ENCODE measurements at regions not wholly inside any gene's neighbourhood (a gene's known extent, or its start where the extent isn't known, plus 50 kb on each side); places are given as distances from the start of the nearest gene placed in this dataset.
A peak's percentile ranks its signal among the peaks of the same experiment; 100 is the strongest.

DNA sequence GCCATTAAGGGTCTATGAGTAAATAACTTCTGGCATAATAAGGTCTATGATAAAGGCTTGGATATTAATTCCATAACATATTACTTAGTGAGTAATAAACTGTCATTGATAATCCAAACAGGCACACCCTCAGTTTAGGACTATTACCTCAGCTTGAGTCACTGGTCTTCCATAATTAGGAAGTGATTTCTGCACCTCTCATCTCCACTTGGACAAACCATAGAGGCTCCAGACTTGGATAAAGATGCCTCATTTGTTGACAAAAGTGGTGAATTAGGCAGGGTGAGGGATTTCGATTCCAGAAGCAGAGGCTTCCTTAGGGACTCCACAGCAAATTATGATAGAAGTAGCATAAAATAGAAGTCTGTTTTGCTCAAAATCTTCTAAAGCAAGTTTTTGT lies 127.5 kb upstream of the MTAP start:
- Histone ChIP-seq H2BK5ac (ENCODE audit: low read length) (no peak overlapping the region), H2BK120ac (ENCODE audit: low read depth, low read length) (no peak overlapping the region), H4K5ac (ENCODE audit: low read length) (no peak overlapping the region), H3K79me2 (ENCODE audit: control insufficient read depth, insufficient read depth, low read length) (no peaks in the 10 kb centered on the region), H3K4me1 (ENCODE audit: control insufficient read depth, low read depth, low read length) (no peaks in the 10 kb centered on the region), H4K8ac (ENCODE audit: low read depth, low read length) (no peak overlapping the region), H3K23ac (ENCODE audit: low read length) (no peak overlapping the region), H3K79me1 (ENCODE audit: low read length) (no peaks in the 10 kb centered on the region), H2AK5ac (ENCODE audit: low read length) (no peak overlapping the region), H3K4me2 (ENCODE audit: low read length) (no peak overlapping the region), H3K36me3 (ENCODE audit: control insufficient read depth, insufficient read depth, low read length) (no peaks in the 10 kb centered on the region), H3K56ac (ENCODE audit: low read length) (no peak overlapping the region), H3K27me3 (ENCODE audit: insufficient read depth, low read length, poor library complexity) (no peaks in the 10 kb centered on the region), H3K27ac (ENCODE audit: low read depth, low read length) (no peak overlapping the region), H3K9ac (ENCODE audit: low read length) (no peak overlapping the region), H3K4ac (ENCODE audit: low read depth, low read length) (no peak overlapping the region), H3K18ac (ENCODE audit: low read length) (no peak overlapping the region), H3K4me3 (ENCODE audit: low read length) (no peak overlapping the region), H2BK15ac (replicated peaks; ENCODE audit: low read depth) (no peak overlapping the region)
- DNase-seq, result no peak
- WGBS (ENCODE audit: extremely low coverage, insufficient coverage, low lambda C conversion rate), result no CpG with 5 or more reads among the region's 1 CpG

DNA sequence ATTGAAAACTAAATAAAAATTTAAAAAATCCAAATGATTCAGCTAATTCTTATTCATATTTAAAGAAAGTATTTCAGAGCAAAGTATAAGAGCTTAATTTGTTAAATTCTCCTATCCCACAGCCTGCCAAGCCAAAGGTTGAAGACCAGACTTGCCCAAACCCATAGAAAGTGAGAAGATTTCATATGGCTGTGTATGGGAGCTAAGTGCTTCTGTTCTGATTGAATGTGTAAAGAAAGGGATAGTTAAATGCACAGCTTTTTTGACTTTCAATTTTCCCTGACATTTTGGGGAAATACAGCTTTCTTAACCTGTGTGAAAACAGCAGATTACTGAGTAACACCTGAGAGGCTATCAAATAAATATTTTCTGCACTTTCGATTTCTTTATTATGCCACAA lies 125.0 kb upstream of the MTAP start:
- no peaks in the 10 kb centered on the region for H3K79me2 ChIP-seq (ENCODE audit: control insufficient read depth, insufficient read depth, low read length)
- no peak for DNase-seq
- H2BK15ac ChIP-seq (replicated peaks; ENCODE audit: low read depth), result no peak overlapping the region
- no peak overlapping the region for H3K18ac ChIP-seq (ENCODE audit: low read length)
- H2BK5ac ChIP-seq (ENCODE audit: low read length), result no peak overlapping the region
- no peaks in the 10 kb centered on the region for H3K4me1 ChIP-seq (ENCODE audit: control insufficient read depth, low read depth, low read length)
- no peaks in the 10 kb centered on the region for H3K27me3 ChIP-seq (ENCODE audit: insufficient read depth, low read length, poor library complexity)
- H3K36me3 ChIP-seq (ENCODE audit: control insufficient read depth, insufficient read depth, low read length), result no peaks in the 10 kb centered on the region
- no peak overlapping the region for H3K27ac ChIP-seq (ENCODE audit: low read depth, low read length)
- no peak overlapping the region for H2BK120ac ChIP-seq (ENCODE audit: low read depth, low read length)
- no peak overlapping the region for H3K9ac ChIP-seq (ENCODE audit: low read length)
- H3K4me2 ChIP-seq (ENCODE audit: low read length), result no peak overlapping the region
- H3K23ac ChIP-seq (ENCODE audit: low read length), result no peak overlapping the region
- WGBS (ENCODE audit: extremely low coverage, insufficient coverage, low lambda C conversion rate), result no CpG with 5 or more reads among the region's 1 CpG
- no peak overlapping the region for H4K5ac ChIP-seq (ENCODE audit: low read length)
- H3K56ac ChIP-seq (ENCODE audit: low read length), result no peak overlapping the region
- H3K79me1 ChIP-seq (ENCODE audit: low read length), result no peaks in the 10 kb centered on the region
- H2AK5ac ChIP-seq (ENCODE audit: low read length), result no peak overlapping the region
- no peak overlapping the region for H3K4ac ChIP-seq (ENCODE audit: low read depth, low read length)
- H3K4me3 ChIP-seq (ENCODE audit: low read length), result no peak overlapping the region
- H4K8ac ChIP-seq (ENCODE audit: low read depth, low read length), result no peak overlapping the region

DNA sequence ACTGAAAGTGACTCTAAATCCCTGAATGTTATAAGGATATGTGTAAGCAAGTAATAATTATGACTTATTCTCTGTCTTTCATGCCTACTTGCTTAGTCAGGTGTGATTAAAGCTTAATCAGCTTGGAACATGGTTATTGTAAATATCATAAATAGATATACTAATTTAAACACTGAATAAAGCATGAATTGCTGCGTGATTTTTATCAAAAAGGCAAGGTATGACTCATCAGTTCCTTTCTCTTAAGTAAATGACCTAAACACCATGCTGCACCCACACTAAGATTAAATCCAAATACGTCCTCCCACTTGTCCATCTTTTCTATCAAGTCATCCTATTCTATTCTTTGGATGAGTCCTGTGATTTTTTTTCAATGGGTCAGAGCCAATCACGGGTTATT lies 124.6 kb upstream of the MTAP start:
- no peak overlapping the region for H3K9ac ChIP-seq (ENCODE audit: low read length)
- no peak overlapping the region for H3K18ac ChIP-seq (ENCODE audit: low read length)
- H4K8ac ChIP-seq (ENCODE audit: low read depth, low read length), result no peak overlapping the region
- H3K79me2 ChIP-seq (ENCODE audit: control insufficient read depth, insufficient read depth, low read length), result no peaks in the 10 kb centered on the region
- no peak for DNase-seq
- WGBS (ENCODE audit: extremely low coverage, insufficient coverage, low lambda C conversion rate), result no CpG with 5 or more reads among the region's 3 CpGs
- H3K36me3 ChIP-seq (ENCODE audit: control insufficient read depth, insufficient read depth, low read length), result no peaks in the 10 kb centered on the region
- H3K27me3 ChIP-seq (ENCODE audit: insufficient read depth, low read length, poor library complexity), result no peaks in the 10 kb centered on the region
- no peak overlapping the region for H4K5ac ChIP-seq (ENCODE audit: low read length)
- no peak overlapping the region for H3K23ac ChIP-seq (ENCODE audit: low read length)
- H2AK5ac ChIP-seq (ENCODE audit: low read length), result no peak overlapping the region
- no peak overlapping the region for H2BK5ac ChIP-seq (ENCODE audit: low read length)
- no peak overlapping the region for H3K4ac ChIP-seq (ENCODE audit: low read depth, low read length)
- H2BK120ac ChIP-seq (ENCODE audit: low read depth, low read length), result no peak overlapping the region
- no peak overlapping the region for H3K27ac ChIP-seq (ENCODE audit: low read depth, low read length)
- H3K79me1 ChIP-seq (ENCODE audit: low read length), result no peaks in the 10 kb centered on the region
- no peak overlapping the region for H3K4me3 ChIP-seq (ENCODE audit: low read length)
- H2BK15ac ChIP-seq (replicated peaks; ENCODE audit: low read depth), result no peak overlapping the region
- no peak overlapping the region for H3K56ac ChIP-seq (ENCODE audit: low read length)
- no peak overlapping the region for H3K4me2 ChIP-seq (ENCODE audit: low read length)
- no peaks in the 10 kb centered on the region for H3K4me1 ChIP-seq (ENCODE audit: control insufficient read depth, low read depth, low read length)

DNA sequence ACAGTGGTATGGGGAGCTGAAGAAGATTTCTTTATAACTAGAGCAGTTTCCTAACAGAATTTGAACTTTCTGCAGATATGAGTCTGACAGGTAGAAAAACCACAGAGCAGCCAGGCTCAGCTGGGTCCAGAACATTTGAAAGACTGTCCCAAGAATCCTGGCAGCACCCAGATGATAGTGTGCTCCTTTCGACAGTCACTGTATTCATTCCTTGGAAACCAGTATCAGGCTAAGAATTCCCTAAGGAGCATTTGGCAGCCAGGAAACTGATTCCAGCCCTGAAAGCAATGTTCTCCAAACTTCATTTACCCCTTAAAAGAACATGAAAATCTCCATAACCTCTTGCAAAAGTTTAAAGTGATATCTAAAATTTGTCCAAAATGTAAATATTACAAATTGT lies 123.0 kb upstream of the MTAP start:
- H3K4me2 ChIP-seq (ENCODE audit: low read length), result no peak overlapping the region
- H2BK5ac ChIP-seq (ENCODE audit: low read length), result no peak overlapping the region
- H3K4me3 ChIP-seq (ENCODE audit: low read length), result no peak overlapping the region
- no peak overlapping the region for H2BK120ac ChIP-seq (ENCODE audit: low read depth, low read length)
- H3K18ac ChIP-seq (ENCODE audit: low read length), result no peak overlapping the region
- H4K8ac ChIP-seq (ENCODE audit: low read depth, low read length), result no peak overlapping the region
- H3K23ac ChIP-seq (ENCODE audit: low read length), result no peak overlapping the region
- H3K27me3 ChIP-seq (ENCODE audit: insufficient read depth, low read length, poor library complexity), result no peaks in the 10 kb centered on the region
- no peak overlapping the region for H3K56ac ChIP-seq (ENCODE audit: low read length)
- WGBS (ENCODE audit: extremely low coverage, insufficient coverage, low lambda C conversion rate), result no CpG with 5 or more reads among the region's 1 CpG
- H3K9ac ChIP-seq (ENCODE audit: low read length), result no peak overlapping the region
- H3K79me1 ChIP-seq (ENCODE audit: low read length), result no peaks in the 10 kb centered on the region
- DNase-seq, result peak; percentile 16
- no peak overlapping the region for H4K5ac ChIP-seq (ENCODE audit: low read length)
- H2AK5ac ChIP-seq (ENCODE audit: low read length), result no peak overlapping the region
- no peaks in the 10 kb centered on the region for H3K79me2 ChIP-seq (ENCODE audit: control insufficient read depth, insufficient read depth, low read length)
- H3K4me1 ChIP-seq (ENCODE audit: control insufficient read depth, low read depth, low read length), result no peaks in the 10 kb centered on the region
- H3K27ac ChIP-seq (ENCODE audit: low read depth, low read length), result no peak overlapping the region
- no peak overlapping the region for H3K4ac ChIP-seq (ENCODE audit: low read depth, low read length)
- H2BK15ac ChIP-seq (replicated peaks; ENCODE audit: low read depth), result no peak overlapping the region
- H3K36me3 ChIP-seq (ENCODE audit: control insufficient read depth, insufficient read depth, low read length), result no peaks in the 10 kb centered on the region

DNA sequence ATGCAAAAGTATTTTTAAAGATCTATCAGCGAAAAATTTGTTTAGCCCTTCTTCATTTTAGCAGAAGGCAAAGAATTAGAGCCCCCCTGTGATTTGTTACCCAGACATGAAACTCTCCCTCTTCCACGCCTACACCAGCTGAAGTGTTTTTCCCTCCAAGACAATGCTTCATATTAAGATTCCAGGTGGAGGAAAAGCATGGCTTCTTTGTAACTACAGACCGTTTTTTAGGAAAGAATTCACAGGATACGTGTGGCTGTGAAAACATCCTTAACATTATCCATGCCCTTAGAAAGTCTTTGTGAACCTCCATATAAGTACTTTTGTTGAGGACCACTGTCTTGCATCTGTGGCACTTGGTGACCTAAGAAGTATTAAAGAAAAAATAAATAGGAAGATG lies 121.8 kb upstream of the MTAP start:
- DNase-seq, result no peak
- Histone ChIP-seq H3K4ac (ENCODE audit: low read depth, low read length) (no peak overlapping the region), H3K27ac (ENCODE audit: low read depth, low read length) (no peak overlapping the region), H2BK120ac (ENCODE audit: low read depth, low read length) (no peak overlapping the region), H2BK15ac (replicated peaks; ENCODE audit: low read depth) (no peak overlapping the region), H3K56ac (ENCODE audit: low read length) (no peak overlapping the region), H3K23ac (ENCODE audit: low read length) (no peak overlapping the region), H3K79me2 (ENCODE audit: control insufficient read depth, insufficient read depth, low read length) (no peaks in the 10 kb centered on the region), H3K4me2 (ENCODE audit: low read length) (no peak overlapping the region), H4K5ac (ENCODE audit: low read length) (no peak overlapping the region), H2AK5ac (ENCODE audit: low read length) (no peak overlapping the region), H3K18ac (ENCODE audit: low read length) (no peak overlapping the region), H3K27me3 (ENCODE audit: insufficient read depth, low read length, poor library complexity) (no peaks in the 10 kb centered on the region), H3K79me1 (ENCODE audit: low read length) (no peaks in the 10 kb centered on the region), H3K4me1 (ENCODE audit: control insufficient read depth, low read depth, low read length) (no peaks in the 10 kb centered on the region), H3K4me3 (ENCODE audit: low read length) (no peak overlapping the region), H3K9ac (ENCODE audit: low read length) (no peak overlapping the region), H4K8ac (ENCODE audit: low read depth, low read length) (no peak overlapping the region), H2BK5ac (ENCODE audit: low read length) (no peak overlapping the region), H3K36me3 (ENCODE audit: control insufficient read depth, insufficient read depth, low read length) (no peaks in the 10 kb centered on the region)
- WGBS (ENCODE audit: extremely low coverage, insufficient coverage, low lambda C conversion rate), result no CpG with 5 or more reads among the region's 4 CpGs

DNA sequence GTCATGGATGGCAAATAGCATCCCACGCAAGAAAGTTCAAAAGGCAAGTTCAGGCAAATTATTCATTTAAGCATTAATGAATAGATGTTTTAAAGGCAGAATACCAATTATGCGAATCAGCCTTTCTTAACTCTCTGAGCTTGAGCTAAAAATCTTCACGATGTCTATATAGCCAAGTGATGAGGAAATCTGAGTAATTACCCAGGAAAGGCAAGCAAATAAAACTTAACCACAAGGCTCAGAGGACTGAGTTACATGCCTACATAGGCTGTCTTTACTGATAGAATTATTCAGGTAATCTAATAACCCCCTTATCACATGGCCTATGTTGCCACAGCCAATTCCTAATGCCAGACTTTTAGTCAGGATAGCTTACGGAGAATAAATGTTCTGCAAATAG lies 120.8 kb upstream of the MTAP start:
- H3K27me3 ChIP-seq (ENCODE audit: insufficient read depth, low read length, poor library complexity), result no peaks in the 10 kb centered on the region
- H3K36me3 ChIP-seq (ENCODE audit: control insufficient read depth, insufficient read depth, low read length), result no peaks in the 10 kb centered on the region
- no peak overlapping the region for H3K56ac ChIP-seq (ENCODE audit: low read length)
- no peak overlapping the region for H4K8ac ChIP-seq (ENCODE audit: low read depth, low read length)
- no peak overlapping the region for H3K18ac ChIP-seq (ENCODE audit: low read length)
- no peak overlapping the region for H3K4me2 ChIP-seq (ENCODE audit: low read length)
- no peaks in the 10 kb centered on the region for H3K79me1 ChIP-seq (ENCODE audit: low read length)
- no peak overlapping the region for H4K5ac ChIP-seq (ENCODE audit: low read length)
- no peak overlapping the region for H3K23ac ChIP-seq (ENCODE audit: low read length)
- H2BK15ac ChIP-seq (replicated peaks; ENCODE audit: low read depth), result no peak overlapping the region
- H3K4me3 ChIP-seq (ENCODE audit: low read length), result no peak overlapping the region
- no peak overlapping the region for H2BK120ac ChIP-seq (ENCODE audit: low read depth, low read length)
- no peaks in the 10 kb centered on the region for H3K4me1 ChIP-seq (ENCODE audit: control insufficient read depth, low read depth, low read length)
- no peak overlapping the region for H2BK5ac ChIP-seq (ENCODE audit: low read length)
- H3K4ac ChIP-seq (ENCODE audit: low read depth, low read length), result no peak overlapping the region
- WGBS (ENCODE audit: extremely low coverage, insufficient coverage, low lambda C conversion rate), result no CpG with 5 or more reads among the region's 4 CpGs
- DNase-seq, result no peak
- no peak overlapping the region for H2AK5ac ChIP-seq (ENCODE audit: low read length)
- no peak overlapping the region for H3K9ac ChIP-seq (ENCODE audit: low read length)
- H3K27ac ChIP-seq (ENCODE audit: low read depth, low read length), result no peak overlapping the region
- H3K79me2 ChIP-seq (ENCODE audit: control insufficient read depth, insufficient read depth, low read length), result no peaks in the 10 kb centered on the region
